ENCODE measurements at regions not wholly inside any gene's neighbourhood (a gene's known extent, or its start where the extent isn't known, plus 50 kb on each side); places are given as distances from the start of the nearest gene placed in this dataset.

GRCh38 chr5:3282841-3283240 lies 312.8 kb upstream of the IRX1 start:
- TF ChIP-seq, protein P1, sequence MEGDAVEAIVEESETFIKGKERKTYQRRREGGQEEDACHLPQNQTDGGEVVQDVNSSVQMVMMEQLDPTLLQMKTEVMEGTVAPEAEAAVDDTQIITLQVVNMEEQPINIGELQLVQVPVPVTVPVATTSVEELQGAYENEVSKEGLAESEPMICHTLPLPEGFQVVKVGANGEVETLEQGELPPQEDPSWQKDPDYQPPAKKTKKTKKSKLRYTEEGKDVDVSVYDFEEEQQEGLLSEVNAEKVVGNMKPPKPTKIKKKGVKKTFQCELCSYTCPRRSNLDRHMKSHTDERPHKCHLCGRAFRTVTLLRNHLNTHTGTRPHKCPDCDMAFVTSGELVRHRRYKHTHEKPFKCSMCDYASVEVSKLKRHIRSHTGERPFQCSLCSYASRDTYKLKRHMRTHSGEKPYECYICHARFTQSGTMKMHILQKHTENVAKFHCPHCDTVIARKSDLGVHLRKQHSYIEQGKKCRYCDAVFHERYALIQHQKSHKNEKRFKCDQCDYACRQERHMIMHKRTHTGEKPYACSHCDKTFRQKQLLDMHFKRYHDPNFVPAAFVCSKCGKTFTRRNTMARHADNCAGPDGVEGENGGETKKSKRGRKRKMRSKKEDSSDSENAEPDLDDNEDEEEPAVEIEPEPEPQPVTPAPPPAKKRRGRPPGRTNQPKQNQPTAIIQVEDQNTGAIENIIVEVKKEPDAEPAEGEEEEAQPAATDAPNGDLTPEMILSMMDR (IDR thresholded peaks at IDR 0.05 in 4 of 5, conservative IDR thresholded peaks at IDR 0.05 in 1 of 5): no peak
- no peak for TF ChIP-seq POLR2A (IDR thresholded peaks at IDR 0.05)
